ENCODE measurements at regions not wholly inside any gene's neighbourhood (a gene's known extent, or its start where the extent isn't known, plus 50 kb on each side); places are given as distances from the start of the nearest gene placed in this dataset.

DNA sequence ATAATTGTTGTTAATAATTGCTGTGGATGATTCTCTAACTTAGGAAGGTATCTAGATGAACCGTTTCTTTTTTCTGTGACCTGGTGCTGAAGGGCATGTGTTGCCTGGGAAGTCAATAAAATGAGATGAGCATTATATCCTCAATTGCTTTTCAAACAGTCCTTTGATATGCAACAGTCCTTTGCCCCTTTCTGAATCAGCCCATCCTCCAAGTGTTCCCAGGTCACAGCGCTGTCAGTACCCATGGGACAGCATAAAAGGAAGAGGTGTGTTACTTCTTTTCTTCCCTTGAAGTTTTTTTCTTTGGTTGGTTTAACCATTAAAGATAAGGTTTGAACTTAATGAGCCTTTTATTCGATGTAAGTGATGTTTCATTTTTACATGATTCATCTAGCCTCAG, 651.8 kb downstream of the SEMA5A start:
- no peak for TF ChIP-seq TAF1 (IDR thresholded peaks at IDR 0.05; ENCODE audit: borderline replicate concordance, low read depth, low read length)
- no peak for TF ChIP-seq POLR2A (IDR thresholded peaks at IDR 0.05; ENCODE audit: low read depth, low read length)
